GM20000 (cell line): ENCODE measurements at regions not wholly inside any gene's neighbourhood (a gene's known extent, or its start where the extent isn't known, plus 50 kb on each side); places are given as distances from the start of the nearest gene placed in this dataset.

Source experiments
- DNase-seq: peaks from one replicate; pipeline ENCODE4 v3.0.0; 2012; ENCODE audit warnings: low spot score
- CTCF ChIP-seq: IDR thresholded peaks from 2 replicates; pipeline ENCODE4 v1.5.1; 2012; ENCODE audit warnings: mild to moderate bottlenecking, control low read depth; ENCODE audit errors: extremely low read depth, missing control alignments

- DNase-seq, result no peak
- no peak for TF ChIP-seq CTCF
These were observed 1036.3 kb downstream of the TTLL7 start for GRCh38 chr1:82962658-82963057.

- TF ChIP-seq CTCF, result no peak
- DNase-seq, result no peak
These were observed 1048.2 kb downstream of the TTLL7 start for GRCh38 chr1:82950606-82951200.

DNA sequence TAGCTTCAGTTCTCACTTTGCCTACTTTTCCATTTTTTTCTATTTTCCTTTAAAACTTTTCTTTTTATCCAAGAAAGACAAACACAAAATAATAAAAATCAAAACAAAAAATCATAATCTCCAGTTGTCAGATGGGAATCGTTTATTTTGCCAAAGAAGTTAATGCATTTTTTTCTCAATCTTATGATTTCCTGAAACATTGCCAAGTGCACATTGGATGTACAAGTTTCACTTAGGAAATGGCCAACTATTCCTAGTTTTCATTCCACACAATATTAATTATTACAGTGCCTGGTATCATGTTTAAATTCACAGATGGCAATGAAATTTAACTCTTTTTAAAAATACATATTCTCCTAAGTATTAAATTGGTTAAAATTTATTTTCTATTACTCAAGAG, 1050.5 kb downstream of the TTLL7 start:
- no peak for TF ChIP-seq CTCF
- no peak for DNase-seq

DNA sequence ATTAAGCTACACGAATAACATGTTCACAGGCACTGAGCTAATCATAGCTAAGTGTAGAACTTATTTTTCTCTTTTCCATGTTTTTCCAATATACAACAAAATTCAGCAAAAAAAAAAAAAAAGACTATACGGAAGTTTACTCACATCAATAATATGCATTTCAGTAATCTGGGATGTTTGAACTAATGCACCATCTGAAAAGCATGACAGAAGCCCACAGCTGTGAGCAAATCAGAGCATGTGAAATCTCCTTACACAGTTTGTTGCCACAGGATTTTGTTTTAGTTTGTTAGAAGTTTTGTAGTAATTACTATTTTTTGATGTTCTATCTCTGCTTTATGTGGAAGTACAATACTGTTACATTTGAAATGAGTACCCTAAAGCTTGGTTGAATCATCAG, 1051.7 kb downstream of the TTLL7 start:
- no peak for TF ChIP-seq CTCF
- DNase-seq, result no peak

GRCh38 chr1:82946096-82946605, 1052.8 kb downstream of the TTLL7 start:
- DNase-seq, result no peak

GRCh38 chr1:82944822-82945221, 1054.1 kb downstream of the TTLL7 start:
- DNase-seq, result no peak
- TF ChIP-seq CTCF, result no peak

More at GRCh38 chr1:82946096-82946605, 1052.8 kb downstream of the TTLL7 start:
- TF ChIP-seq CTCF, result no peak

GRCh38 chr1:82934074-82934473, 1064.9 kb downstream of the TTLL7 start:
- DNase-seq, result no peak
- TF ChIP-seq CTCF, result no peak
